KG1 (cell line): ENCODE measurements at regions not wholly inside any gene's neighbourhood (a gene's known extent, or its start where the extent isn't known, plus 50 kb on each side); places are given as distances from the start of the nearest gene placed in this dataset.
"Not testable (repeated sequence)": the region's sequence is repeated elsewhere in the genome, so short reads cannot be mapped to it uniquely, and the experiment has no call there.

Experiments used
- DNase-seq: peaks from one replicate; lab custom pipeline; 2025; lab: John Stamatoyannopoulos, UW

DNA sequence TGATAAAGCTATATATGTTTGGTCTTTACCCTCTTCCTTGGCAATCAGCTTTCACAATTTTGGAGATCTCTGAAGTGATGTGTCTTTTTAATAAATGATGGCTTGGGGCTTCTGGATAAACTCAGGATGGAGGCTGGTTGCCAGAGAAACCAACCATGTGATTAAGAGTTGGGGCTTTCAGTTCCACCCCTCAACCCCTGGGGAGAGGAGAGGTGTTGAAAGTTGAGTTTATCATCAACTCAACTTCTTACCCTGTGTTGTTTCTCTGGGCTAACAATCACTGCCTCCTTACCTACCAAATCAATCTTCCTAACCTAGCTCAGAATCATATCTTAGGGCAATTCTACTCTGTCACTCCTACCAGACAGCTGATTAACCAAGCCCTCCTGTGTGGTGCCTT is 735.8 kb downstream of the ZPLD1 start:
- DNase-seq: no peak

GRCh38 chr3:103173940-103174339 is 739.1 kb downstream of the ZPLD1 start:
- no peak for DNase-seq

DNA sequence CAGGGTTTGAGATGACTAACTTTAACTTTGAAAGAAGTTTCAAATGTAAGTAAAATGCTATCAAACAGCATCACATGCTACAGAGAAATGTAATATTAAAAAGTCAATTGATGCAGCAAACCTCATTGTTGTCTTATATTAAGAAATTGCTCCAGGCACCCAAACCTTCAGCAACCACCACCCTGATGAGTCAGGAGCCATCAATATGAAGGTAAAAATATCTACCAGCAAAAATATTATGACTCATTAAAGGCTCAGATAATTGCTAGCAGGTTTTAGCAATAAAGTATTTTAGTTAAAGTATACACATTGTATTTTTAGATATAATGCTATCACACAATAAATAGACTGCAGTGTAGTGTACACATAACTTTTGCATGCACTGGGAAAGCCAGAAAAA is 746.3 kb downstream of the ZPLD1 start:
- DNase-seq: no peak

DNA sequence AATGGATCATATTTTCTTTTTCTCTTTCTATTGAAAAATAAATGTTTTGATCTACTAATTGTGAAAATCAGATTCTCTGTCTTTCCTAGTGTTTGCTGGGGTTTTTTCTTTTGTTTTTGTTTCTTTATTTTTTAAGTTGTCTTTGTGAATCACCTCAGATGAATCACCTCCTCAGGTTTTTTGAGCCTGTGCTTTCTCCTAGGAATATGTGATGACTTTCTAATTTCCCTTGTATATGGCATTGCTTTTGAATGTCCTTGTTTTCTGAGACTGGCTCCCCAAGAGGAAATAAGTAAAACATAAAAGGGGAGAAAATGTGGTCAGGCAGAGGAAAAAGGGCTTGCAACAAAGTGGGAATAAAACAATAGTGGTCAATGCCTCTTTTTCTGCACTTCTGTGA is 750.0 kb downstream of the ZPLD1 start:
- DNase-seq: no peak

DNA sequence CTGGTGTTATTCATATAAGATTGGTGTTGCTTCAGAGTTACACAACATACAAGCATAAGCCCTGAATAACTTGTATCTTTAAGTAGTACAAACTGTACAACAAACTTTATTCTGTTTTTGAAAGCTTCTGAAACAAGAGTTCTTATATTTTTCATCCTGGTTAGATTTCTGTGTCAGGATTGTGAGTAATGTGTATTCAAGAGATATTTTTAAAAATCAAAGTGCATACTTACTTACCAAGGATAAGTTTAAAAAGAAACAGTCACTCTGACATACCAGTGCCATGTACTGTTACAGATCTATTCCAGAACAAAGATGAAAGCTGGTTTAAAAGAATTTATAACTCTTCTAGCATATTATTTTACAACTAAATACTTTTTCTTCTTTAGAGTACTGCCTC is 755.1 kb downstream of the ZPLD1 start:
- DNase-seq: no peak

GRCh38 chr3:103195216-103195615 is 760.4 kb downstream of the ZPLD1 start:
- no peak for DNase-seq

DNA sequence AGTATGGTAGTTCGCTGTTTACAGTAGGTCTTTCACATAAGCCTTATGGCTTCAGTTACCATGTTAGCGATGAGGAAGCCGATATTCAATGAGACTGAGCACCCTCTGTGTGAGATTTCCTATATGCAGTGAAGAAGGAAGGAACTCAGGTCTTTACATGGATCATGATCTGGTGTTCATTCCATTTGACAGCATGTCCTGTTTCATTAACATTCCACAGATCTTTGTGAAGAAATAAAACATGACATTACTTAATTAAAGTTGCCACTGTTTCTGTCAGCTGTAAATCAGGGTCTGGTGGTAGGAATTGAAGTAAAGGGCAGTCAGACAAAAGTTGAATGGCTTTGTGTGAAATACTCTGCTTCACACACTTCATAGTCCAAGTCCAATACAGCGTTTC is 768.6 kb downstream of the ZPLD1 start:
- DNase-seq: no peak

GRCh38 chr3:103210583-103210982 is 775.8 kb downstream of the ZPLD1 start:
- DNase-seq: no peak

- no peak for DNase-seq
Observed at GRCh38 chr3:103218146-103218545, 783.3 kb downstream of the ZPLD1 start.

DNA sequence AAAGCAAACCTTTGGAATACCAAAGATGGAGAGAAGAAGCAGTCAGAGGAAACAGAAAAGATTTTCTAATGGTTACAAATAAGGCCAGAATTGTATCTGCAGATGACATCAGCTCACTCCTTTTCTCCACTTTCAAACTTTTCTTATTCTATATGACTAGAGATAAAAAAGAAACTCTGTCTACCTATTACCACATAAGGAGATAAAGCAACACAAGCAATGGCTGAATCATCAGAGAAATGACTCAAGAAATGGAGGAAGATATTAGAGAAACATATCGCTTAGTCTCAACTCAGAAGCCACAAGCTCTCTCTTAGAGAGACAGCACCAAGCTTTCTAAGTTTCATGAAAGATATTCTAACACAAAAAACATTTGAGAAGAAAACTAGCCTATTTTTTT is 784.0 kb downstream of the ZPLD1 start:
- no peak for DNase-seq

DNA sequence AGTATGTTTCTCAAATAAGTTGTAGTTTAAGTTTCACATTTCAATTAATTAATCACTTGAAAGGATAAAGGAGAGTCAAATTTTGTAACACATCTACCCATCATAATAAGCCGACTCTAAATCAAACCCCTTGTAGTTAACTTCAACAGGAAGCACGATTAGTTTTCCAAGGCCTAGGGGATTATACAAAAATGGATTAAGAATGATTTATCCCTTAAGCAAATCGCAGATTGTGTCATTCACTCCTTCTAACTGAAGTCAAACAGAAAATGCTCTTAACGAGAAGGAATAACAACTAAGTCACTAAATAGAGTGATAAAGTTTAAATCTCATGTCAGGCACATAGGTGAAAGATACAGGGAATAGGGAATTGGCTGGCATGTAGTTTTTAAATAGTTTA is 792.8 kb downstream of the ZPLD1 start:
- DNase-seq: no peak

GRCh38 chr3:103247459-103247858 is 812.6 kb downstream of the ZPLD1 start:
- DNase-seq: no peak

DNA sequence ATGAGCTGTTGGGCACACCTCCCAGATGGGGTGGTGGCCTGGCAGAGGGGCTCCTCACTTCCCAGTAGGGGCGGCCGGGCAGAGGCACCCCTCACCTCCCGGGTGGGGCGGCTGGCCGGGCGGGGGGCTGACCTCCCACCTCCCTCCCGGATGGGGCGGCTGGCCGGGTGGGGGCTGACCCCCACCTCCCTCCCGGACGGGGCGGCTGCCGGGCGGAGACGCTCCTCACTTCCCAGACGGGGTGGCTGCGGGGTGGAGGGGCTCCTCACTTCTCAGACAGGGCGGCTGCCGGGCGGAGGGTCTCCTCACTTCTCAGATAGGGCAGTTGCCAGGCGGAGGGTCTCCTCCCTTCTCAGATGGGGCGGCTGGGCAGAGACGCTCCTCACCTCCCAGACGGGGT is 820.0 kb downstream of the ZPLD1 start:
- DNase-seq: not testable (repeated sequence)

- no peak for DNase-seq
Observed at GRCh38 chr3:103269287-103269686, 834.5 kb downstream of the ZPLD1 start.

DNA sequence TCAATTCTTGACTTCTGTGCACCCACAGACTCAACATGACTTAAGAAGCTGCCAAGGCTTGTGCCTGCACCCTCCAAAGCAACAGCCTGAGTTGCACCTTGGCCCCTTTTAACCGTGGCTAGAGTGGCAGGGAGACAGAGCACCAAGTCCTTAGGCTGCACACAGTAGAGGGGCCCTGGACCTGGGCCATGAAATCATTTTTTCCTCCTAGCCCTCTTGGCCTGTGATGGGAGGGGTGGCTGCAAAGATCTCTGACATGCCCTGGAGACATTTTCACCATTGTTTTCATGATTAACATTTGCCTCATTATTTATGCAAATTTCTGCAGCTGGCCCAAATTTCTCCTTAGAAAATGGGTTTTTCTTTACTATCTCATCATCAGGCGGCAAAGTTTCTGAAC is 836.8 kb downstream of the ZPLD1 start:
- DNase-seq: no peak

DNA sequence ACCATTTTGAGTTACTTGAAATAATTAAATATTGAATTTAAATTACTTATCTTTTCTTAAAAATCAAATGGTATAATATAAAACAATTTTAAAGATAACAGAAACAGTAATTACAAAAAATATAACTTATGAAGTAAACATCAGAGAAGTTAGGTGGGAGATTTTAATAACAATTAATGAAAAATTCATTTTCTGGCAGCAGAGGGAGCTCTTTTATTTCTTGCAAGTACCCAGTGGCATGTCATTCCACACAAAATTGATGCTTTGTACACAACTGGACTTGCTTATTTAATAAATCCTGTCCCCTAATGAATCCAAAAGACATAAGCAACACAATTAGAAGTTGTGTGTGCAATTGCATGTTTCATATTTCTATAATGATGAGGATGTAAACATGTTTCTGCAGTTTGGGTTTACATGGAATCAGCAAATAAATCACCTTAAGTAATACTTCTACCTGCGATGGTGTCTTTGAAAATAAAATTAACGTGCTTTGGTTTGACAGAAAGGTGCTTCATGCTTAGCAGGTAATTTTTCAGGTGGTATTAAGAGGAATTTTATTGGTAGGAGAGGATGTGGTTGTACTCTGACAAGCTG is 861.3 kb downstream of the ZPLD1 start:
- DNase-seq: no peak

GRCh38 chr3:103297502-103297901 is 862.7 kb downstream of the ZPLD1 start:
- DNase-seq: not testable (repeated sequence)

DNA sequence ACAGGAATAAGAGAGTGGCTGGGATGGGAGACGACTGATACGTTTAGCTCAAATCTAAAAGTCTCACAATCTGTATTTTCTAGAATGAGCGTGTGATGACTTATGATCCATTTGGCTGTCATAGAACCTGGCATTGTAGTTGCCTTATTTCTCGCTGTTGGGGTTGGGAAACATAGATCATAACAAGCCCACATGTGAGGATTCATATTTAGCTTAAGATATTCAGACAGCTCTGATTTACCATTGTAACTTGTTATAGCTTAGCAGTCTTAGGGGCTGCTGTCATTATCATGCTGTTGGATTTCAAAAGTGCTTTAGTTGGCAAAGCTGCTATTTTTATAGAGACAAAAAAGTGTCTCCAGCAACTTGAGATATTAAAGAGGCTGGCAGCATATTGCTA is 871.3 kb downstream of the ZPLD1 start:
- no peak for DNase-seq

DNA sequence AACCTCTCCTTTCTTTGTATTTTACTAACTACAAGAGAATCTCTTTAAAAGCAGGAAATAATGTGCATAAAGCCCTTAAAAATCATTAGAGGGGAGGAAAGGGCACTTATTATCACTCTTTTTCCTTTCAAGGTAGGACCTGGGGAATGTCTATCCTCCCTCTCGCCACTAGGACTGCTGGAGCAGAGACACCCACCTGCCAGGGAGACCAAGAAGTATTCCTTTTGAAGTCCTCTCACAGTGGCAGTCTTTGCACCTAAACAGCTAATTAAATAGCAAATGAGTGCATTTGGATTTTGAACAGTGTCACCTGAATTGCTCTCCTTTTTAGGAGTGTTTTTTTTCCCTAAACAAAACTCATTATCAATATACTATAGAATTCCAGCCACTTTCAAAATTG is 874.1 kb downstream of the ZPLD1 start:
- no peak for DNase-seq

GRCh38 chr3:103319912-103320311 is 885.1 kb downstream of the ZPLD1 start:
- no peak for DNase-seq

GRCh38 chr3:103337179-103337845 is 902.5 kb downstream of the ZPLD1 start:
- DNase-seq: no peak

DNA sequence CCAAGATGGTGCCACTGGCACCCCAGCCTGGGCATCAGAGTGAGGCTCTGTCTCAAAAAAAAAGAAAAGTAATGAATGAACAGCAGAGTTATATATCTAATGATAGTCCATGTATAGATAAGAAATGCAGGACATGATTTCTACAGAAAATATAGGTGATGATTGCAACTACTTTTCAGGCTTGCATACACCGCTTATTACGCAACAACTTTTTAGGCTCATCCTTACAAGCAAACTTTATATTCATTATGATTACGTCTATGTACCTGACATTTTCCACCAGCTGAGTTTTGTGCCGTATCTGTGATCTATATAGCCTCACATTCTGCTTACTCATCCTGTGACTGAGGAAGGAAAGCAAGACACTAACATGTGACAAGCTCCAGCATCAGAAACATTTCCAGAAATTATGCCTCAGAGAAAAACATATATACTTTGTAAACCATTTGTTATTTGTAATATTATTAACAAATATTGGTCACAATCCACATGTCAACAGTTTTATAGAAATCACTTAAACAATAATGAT is 906.3 kb downstream of the ZPLD1 start:
- no peak for DNase-seq

DNA sequence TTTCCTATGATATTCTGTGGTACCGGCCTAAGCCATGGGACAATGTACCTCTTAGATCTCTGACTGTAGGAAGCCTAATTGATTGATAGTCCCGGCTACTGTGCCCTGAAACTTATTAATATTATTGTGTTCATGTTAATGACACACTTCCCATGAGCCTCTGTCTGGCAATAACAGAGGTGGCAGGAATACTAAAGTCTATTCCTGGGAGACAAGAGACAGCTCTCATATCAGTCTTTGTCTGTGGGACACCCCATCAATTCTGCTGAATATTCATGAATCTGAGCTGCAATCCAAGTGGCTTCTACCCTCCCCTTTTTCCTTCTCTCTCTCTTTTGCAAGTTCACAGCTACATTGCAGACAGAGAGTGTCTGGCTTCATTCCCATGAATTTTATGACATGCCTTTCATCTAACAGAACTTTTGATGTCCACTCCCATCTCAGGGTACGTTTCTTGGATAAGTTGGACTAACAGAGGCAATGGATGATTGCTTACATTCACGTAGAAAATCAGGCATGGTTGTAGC is 907.5 kb downstream of the ZPLD1 start:
- no peak for DNase-seq

- no peak for DNase-seq
Observed at GRCh38 chr3:103349760-103350159, 914.9 kb downstream of the ZPLD1 start.
